GM12878 (cell line): ENCODE measurements at regions not wholly inside any gene's neighbourhood (a gene's known extent, or its start where the extent isn't known, plus 50 kb on each side); places are given as distances from the start of the nearest gene placed in this dataset.

Experiments used
- ATAC-seq: fragments of 200-7000 bp; cut with Tn5 transposase; 3 replicates; pipeline ENCODE4 v1.9.1; 2020; ENCODE audit warnings: mild to moderate bottlenecking, moderate library complexity
- BruUV-seq: library from RNA; stranded (reverse); fragments of 400-500 nt; replicated peaks from 2 replicates; lab custom pipeline; 2021; lab: Mats Ljungman, UMichigan
- CTCF ChIA-PET: fragments of 300-600 bp; sonication (Branson Sonifier 250); formaldehyde crosslinking; extraction: SDS; loops from one replicate; lab custom pipeline; 2021; ENCODE audit warnings: inconsistent platforms; lab: Yijun Ruan, JAX
- POLR2A ChIA-PET: fragments of 350-600 bp; formaldehyde crosslinking; extraction: SDS; loops from one replicate; lab custom pipeline; 2021; ENCODE audit warnings: inconsistent platforms; lab: Charles Lee
- RAD21 ChIA-PET: fragments of 300-600 bp; sonication (Branson Sonifier 250); formaldehyde crosslinking; loops from one replicate; lab custom pipeline; 2023; ENCODE audit warnings: antibody characterized with exemption; ENCODE audit not compliant: unreplicated experiment; lab: Charles Lee
- SMC1A ChIA-PET: fragments of 300-600 bp; sonication (Branson Sonifier 250); formaldehyde crosslinking; loops from one replicate; lab custom pipeline; 2023; ENCODE audit not compliant: unreplicated experiment, uncharacterized antibody; lab: Charles Lee
- DNase-seq: peaks from one replicate; pipeline ENCODE4 v3.0.0-alpha.2; 2011; ENCODE audit warnings: low read depth, low spot score
- FAIRE-seq: peaks from 3 replicates; lab custom pipeline; 2011; peaks lifted over from hg19 to GRCh38; lab: Jason Lieb, UNC
- H2AFZ ChIP-seq: 2 replicates; pipeline ENCODE4 v1.6.0; 2011; ENCODE audit warnings: low read depth, low read length, control low read depth; ENCODE audit not compliant: control insufficient read depth
- H3K27ac ChIP-seq: 2 replicates; pipeline ENCODE4 v1.5.1; 2011; ENCODE audit warnings: control low read depth; ENCODE audit not compliant: control insufficient read depth, insufficient read depth
- H3K27me3 ChIP-seq, 2 experiments: replicated peaks in 1 of 2; 2 replicates each; pipeline versions ENCODE4 v1.6.0 to v1.6.1; 2011; ENCODE audit warnings: low read length in 1 of 2; ENCODE audit not compliant: control insufficient read depth in 2 of 2, insufficient read depth in 2 of 2
- H3K36me3 ChIP-seq, 2 experiments: 2 replicates each; pipeline ENCODE4 v1.5.1; 2011; ENCODE audit warnings: low read length in 1 of 2; ENCODE audit not compliant: control insufficient read depth in 2 of 2, insufficient read depth in 2 of 2
- H3K4me1 ChIP-seq: 2 replicates; pipeline ENCODE4 v1.6.1; 2011; ENCODE audit warnings: mild to moderate bottlenecking, low read length, moderate library complexity, mixed read lengths; ENCODE audit not compliant: control insufficient read depth, insufficient read depth
- H3K4me2 ChIP-seq: 2 replicates; pipeline ENCODE4 v1.6.0; 2011; ENCODE audit warnings: control low read depth; ENCODE audit not compliant: control insufficient read depth, insufficient read depth
- H3K4me3 ChIP-seq: fragments of 200-600 bp; sonication (generic); 2 replicates; pipeline ENCODE4 v1.5.1; 2016
- H3K79me2 ChIP-seq: 2 replicates; pipeline ENCODE4 v1.6.0; 2011; ENCODE audit warnings: low read length; ENCODE audit not compliant: control insufficient read depth, insufficient read depth
- H3K9ac ChIP-seq: 2 replicates; pipeline ENCODE4 v1.8.0; 2011; ENCODE audit warnings: low read length, control low read depth, mixed read lengths; ENCODE audit not compliant: control insufficient read depth, insufficient read depth
- H3K9me3 ChIP-seq: replicated peaks from 3 replicates; pipeline ENCODE4 v1.5.1; 2011; ENCODE audit warnings: mild to moderate bottlenecking, low read length; ENCODE audit not compliant: control insufficient read depth, insufficient read depth
- H4K20me1 ChIP-seq: 2 replicates; pipeline ENCODE4 v1.6.0; 2011; ENCODE audit not compliant: control insufficient read depth, insufficient read depth
- BACH1 ChIP-seq: fragments of 450-650 bp; IDR thresholded peaks from 2 replicates; pipeline ENCODE4 v1.6.1; 2017; ENCODE audit warnings: mild to moderate bottlenecking, borderline replicate concordance
- CBX3 ChIP-seq: fragments of 200-600 bp; sonication (generic); IDR thresholded peaks from 2 replicates; pipeline ENCODE4 v1.6.1; 2016; ENCODE audit warnings: low read depth, borderline replicate concordance
- CHD2 ChIP-seq: IDR thresholded peaks from 2 replicates; pipeline ENCODE4 v1.6.1; 2011; ENCODE audit warnings: low read depth, low read length, improper control_type of control experiment, borderline replicate concordance
- E2F8 ChIP-seq: fragments of 450-650 bp; IDR thresholded peaks from 2 replicates; pipeline ENCODE4 v1.6.1; 2018; ENCODE audit warnings: mild to moderate bottlenecking, low read depth, moderate library complexity; ENCODE audit not compliant: partially characterized antibody
- ESRRA ChIP-seq: IDR thresholded peaks from 2 replicates; pipeline ENCODE4 v1.6.1; 2012; ENCODE audit warnings: mild to moderate bottlenecking, low read length, improper control_type of control experiment
- FOS ChIP-seq: IDR thresholded peaks from 3 replicates; pipeline ENCODE4 v1.6.1; 2011; ENCODE audit warnings: borderline replicate concordance; ENCODE audit not compliant: insufficient read length; ENCODE audit errors: extremely low read depth
- NFIC ChIP-seq: IDR thresholded peaks from 2 replicates; pipeline ENCODE4 v1.6.1; 2012; ENCODE audit warnings: low read depth, mild to moderate bottlenecking, inconsistent platforms, low read length, moderate library complexity
- NFXL1 ChIP-seq: fragments of 450-650 bp; IDR thresholded peaks from 2 replicates; pipeline ENCODE4 v1.6.1; 2017; ENCODE audit warnings: antibody characterized with exemption, mild to moderate bottlenecking, borderline replicate concordance
- RCOR1 ChIP-seq: conservative IDR thresholded peaks from 2 replicates; pipeline ENCODE4 v1.6.1; 2012; ENCODE audit warnings: low read depth, low read length, improper control_type of control experiment
- REST ChIP-seq: IDR thresholded peaks from 2 replicates; pipeline ENCODE4 v1.6.1; 2012; ENCODE audit warnings: mild to moderate bottlenecking, low read depth, low read length
- RUNX3 ChIP-seq: IDR thresholded peaks from 2 replicates; pipeline ENCODE4 v1.6.1; 2012; ENCODE audit warnings: low read length, inconsistent platforms
- SP1 ChIP-seq: IDR thresholded peaks from one replicate; pipeline ENCODE4 v1.6.1; 2011; ENCODE audit warnings: low read depth, low read length
- TCF3 ChIP-seq: IDR thresholded peaks from 2 replicates; pipeline ENCODE4 v1.6.1; 2012; ENCODE audit warnings: low read depth, mild to moderate bottlenecking, low read length, borderline replicate concordance; ENCODE audit not compliant: insufficient read depth
- WRNIP1 ChIP-seq: IDR thresholded peaks from 2 replicates; pipeline ENCODE4 v1.6.1; 2011; ENCODE audit warnings: low read depth, low read length, improper control_type of control experiment, borderline replicate concordance
- ZBTB4 ChIP-seq: fragments of 450-650 bp; formaldehyde crosslinking; IDR thresholded peaks from 2 replicates; pipeline ENCODE4 v1.4.0; 2022; ENCODE audit warnings: mild to moderate bottlenecking, moderate library complexity
- WGBS: methylation state at CpG from one replicate; pipeline ENCODE4 v1.1.6; 2016; ENCODE audit warnings: low lambda C conversion rate; ENCODE audit not compliant: insufficient replicate concordance, insufficient coverage; ENCODE audit errors: missing lambda C conversion rate; 5-methylcytosine and 5-hydroxymethylcytosine counted together
- in situ Hi-C: fragments of 300-500 bp; cut with MboI; formaldehyde crosslinking; loops from 9 replicates; pipeline ENCODE4 v1.14.3; 2018; ENCODE audit warnings: mixed read lengths
- intact Hi-C: fragments of 100-400 bp; cut with micrococcal nuclease; formaldehyde crosslinking; loops from one replicate; pipeline ENCODE4 v1.14.2; 2022; ENCODE audit not compliant: unreplicated experiment

GRCh38 chr18:57234346-57234745, 87.5 kb downstream of the BOD1L2 start:
- H4K20me1 ChIP-seq, result no peaks in the 10 kb centered on the region
- H3K9ac ChIP-seq, result no peak overlapping the region
- intact Hi-C loops, result no loop called here
- H3K27ac ChIP-seq, result no peak overlapping the region
- no peak for ATAC-seq
- no peak for FAIRE-seq
- no peaks in the 10 kb centered on the region for H3K79me2 ChIP-seq
- no peaks in the 10 kb centered on the region for H3K4me1 ChIP-seq
- H3K27me3 ChIP-seq, result no peaks in the 10 kb centered on the region
- CTCF ChIA-PET, result interaction anchor here (0.9 kb wide), 1 partner anchor 29 kb away, joined by 4 read pairs; no protein-coding TSS in a partner anchor
- H3K4me3 ChIP-seq, result no peak overlapping the region
- H3K4me2 ChIP-seq, result no peak overlapping the region
- POLR2A ChIA-PET, result no interaction called here
- SMC1A ChIA-PET, result interaction anchor here (0.6 kb wide), 1 partner anchor 500 kb away, joined by 3 read pairs; no protein-coding TSS in a partner anchor
- 43% methylated on average over 9 of the region's 9 CpGs for WGBS
- no peaks in the 10 kb centered on the region for H3K36me3 ChIP-seq
- no peak for TF ChIP-seq NFIC
- TF ChIP-seq RUNX3, result no peak
- TF ChIP-seq BACH1, result no peak
- no peak for TF ChIP-seq ESRRA
- no peak for TF ChIP-seq NFXL1
- no peak for TF ChIP-seq SP1
- TF ChIP-seq CBX3, result no peak
- TF ChIP-seq WRNIP1, result no peak
- TF ChIP-seq FOS, result no peak
- no peak for TF ChIP-seq E2F8
- no peak for TF ChIP-seq CHD2
- no peak for TF ChIP-seq TCF3
- no peak for TF ChIP-seq RCOR1
- no peak for TF ChIP-seq ZBTB4 (CRISPR knock-in tag)
- TF ChIP-seq REST, result no peak
- TF ChIP-seq, all 136 proteins: peak for 0
- BruUV-seq, result no TSS peak
- DNase-seq, result no peak
- RAD21 ChIA-PET, result no interaction called here
- Histone ChIP-seq H2AFZ (no peak overlapping the region), H3K9me3 (no peaks in the 10 kb centered on the region)
- in situ Hi-C loops, result no loop called here
